Endothelial cell of umbilical vein (primary cell): ENCODE measurements at regions not wholly inside any gene's neighbourhood (a gene's known extent, or its start where the extent isn't known, plus 50 kb on each side); places are given as distances from the start of the nearest gene placed in this dataset.

Experiments used
- BruUV-seq: library from RNA; stranded (reverse); fragments of 400-500 nt; replicated peaks from 2 replicates; lab custom pipeline; 2021; lab: Mats Ljungman, UMichigan
- CTCF ChIA-PET: fragments of 300-600, 350-600 bp; sonication (Branson Sonifier 250); formaldehyde crosslinking; loops from one replicate; lab custom pipeline; 2021; ENCODE audit warnings: antibody characterized with exemption, inconsistent platforms; lab: Charles Lee
- POLR2A ChIA-PET: fragments of 300-600, 350-600 bp; sonication (Branson Sonifier 250); formaldehyde crosslinking; loops from one replicate; lab custom pipeline; 2021; ENCODE audit warnings: antibody characterized with exemption, inconsistent platforms; lab: Charles Lee
- DNase-seq: peaks from one replicate; pipeline ENCODE4 v3.0.0-alpha.2; 2011; ENCODE audit warnings: low read depth, low spot score
- FAIRE-seq: peaks from 2 replicates; lab custom pipeline; 2011; peaks lifted over from hg19 to GRCh38; lab: Jason Lieb, UNC
- H2AFZ ChIP-seq: 2 replicates; pipeline ENCODE4 v1.6.0; 2012; ENCODE audit warnings: low read depth, low read length, control low read depth, inconsistent platforms
- H3K27ac ChIP-seq: 2 replicates; pipeline ENCODE4 v1.5.1; 2011; ENCODE audit warnings: low read depth, mild to moderate bottlenecking, control low read depth, low read length, moderate library complexity; ENCODE audit not compliant: insufficient read depth
- H3K27me3 ChIP-seq, 2 experiments: 2 replicates each; pipeline versions ENCODE4 v1.6.0 to v1.6.1; 2011; ENCODE audit warnings: low read length in 2 of 2, mixed read lengths in 1 of 2; ENCODE audit not compliant: control insufficient read depth in 2 of 2, insufficient read depth in 2 of 2
- H3K36me3 ChIP-seq, 2 experiments: 2 replicates in 1 of 2; 3 replicates in 1 of 2; pipeline ENCODE4 v1.5.1; 2011; ENCODE audit warnings: low read length in 2 of 2, mild to moderate bottlenecking in 1 of 2, moderate library complexity in 1 of 2; ENCODE audit not compliant: control insufficient read depth in 2 of 2, insufficient read depth in 2 of 2; ENCODE audit errors: extremely low read depth in 1 of 2
- H3K4me1 ChIP-seq: 3 replicates; pipeline ENCODE4 v1.5.1; 2011; ENCODE audit warnings: mild to moderate bottlenecking, low read length; ENCODE audit not compliant: control insufficient read depth, insufficient read depth; ENCODE audit errors: extremely low read depth
- H3K4me2 ChIP-seq: 2 replicates; pipeline ENCODE4 v1.6.1; 2011; ENCODE audit warnings: low read length, control low read depth, mixed read lengths; ENCODE audit not compliant: insufficient read depth
- H3K4me3 ChIP-seq, 3 experiments: fragments of 200-600 bp in 1 of 3; sonication (generic), shearing (Covaris generic) in 1 of 3; replicated peaks in 1 of 3; 2 replicates each; pipeline ENCODE4 v1.5.1; 2011 to 2016; ENCODE audit warnings: control low read depth in 3 of 3, low read length in 3 of 3, mild to moderate bottlenecking in 2 of 3, inconsistent platforms in 1 of 3, low read depth in 1 of 3, moderate library complexity in 1 of 3; ENCODE audit not compliant: insufficient read depth in 1 of 3
- H3K79me2 ChIP-seq: 2 replicates; pipeline ENCODE4 v1.6.0; 2012; ENCODE audit warnings: low read length, inconsistent platforms; ENCODE audit not compliant: control insufficient read depth, insufficient read depth
- H3K9ac ChIP-seq: replicated peaks from 2 replicates; pipeline ENCODE3; 2011; ENCODE audit warnings: low read length, control low read depth; ENCODE audit not compliant: insufficient read depth; ENCODE audit errors: extremely low read depth
- H3K9me1 ChIP-seq: replicated peaks from 3 replicates; pipeline ENCODE4 v1.6.0; 2011; ENCODE audit warnings: mild to moderate bottlenecking, low read length; ENCODE audit not compliant: control insufficient read depth, insufficient read depth; ENCODE audit errors: extremely low read depth
- H3K9me3 ChIP-seq: replicated peaks from 2 replicates; pipeline ENCODE4 v1.5.1; 2012; ENCODE audit warnings: low read length, inconsistent platforms; ENCODE audit not compliant: control insufficient read depth, insufficient read depth
- H4K20me1 ChIP-seq: replicated peaks from 2 replicates; pipeline ENCODE3; 2011; ENCODE audit warnings: mild to moderate bottlenecking, low read length; ENCODE audit not compliant: control insufficient read depth, insufficient read depth; ENCODE audit errors: extremely low read depth
- EZH2 ChIP-seq: IDR thresholded peaks from 2 replicates; pipeline ENCODE4 v1.6.1; 2012; ENCODE audit warnings: borderline replicate concordance, low read depth, mild to moderate bottlenecking, moderate library complexity, low read length, inconsistent platforms; ENCODE audit not compliant: severe bottlenecking
- FOS ChIP-seq: IDR thresholded peaks from 2 replicates; pipeline ENCODE4 v1.6.1; 2011; ENCODE audit warnings: mild to moderate bottlenecking, low read length, moderate library complexity, borderline replicate concordance; ENCODE audit not compliant: insufficient read depth
- GATA2 ChIP-seq: IDR thresholded peaks from 2 replicates; pipeline ENCODE4 v1.7.0; 2011; ENCODE audit warnings: low read depth, mild to moderate bottlenecking, moderate library complexity, mixed read lengths, low read length; ENCODE audit not compliant: insufficient read length, insufficient read depth
- JUN ChIP-seq: IDR thresholded peaks from 2 replicates; pipeline ENCODE4 v1.6.1; 2011; ENCODE audit warnings: borderline replicate concordance, low read depth; ENCODE audit not compliant: insufficient read length, insufficient read depth
- MYC ChIP-seq: IDR thresholded peaks from one replicate; pipeline ENCODE4 v1.6.1; 2011; ENCODE audit warnings: mild to moderate bottlenecking, low read depth, low read length
- POLR2A ChIP-seq: IDR thresholded peaks from 2 replicates; pipeline ENCODE4 v1.6.1; 2012; ENCODE audit warnings: low read depth, mild to moderate bottlenecking, control low read depth, low read length
- POLR2AphosphoS5 ChIP-seq: IDR thresholded peaks from 2 replicates; pipeline ENCODE4 v1.6.1; 2012; ENCODE audit warnings: low read depth, mild to moderate bottlenecking, control low read depth, low read length, moderate library complexity; ENCODE audit not compliant: insufficient read depth
- dilution Hi-C: fragments of 300-500 bp; cut with MboI; formaldehyde crosslinking; loops from one replicate; pipeline ENCODE4 v1.15.0; 2019; ENCODE audit warnings: low sequenced_read_pairs; ENCODE audit not compliant: extremely low pct_ligation_motif_present
- intact Hi-C: fragments of 100-400 bp; cut with micrococcal nuclease; formaldehyde crosslinking; loops from one replicate; pipeline ENCODE4 v1.10.0; 2022
- TF ChIP-seq, protein P1 (sequence below), 2 donors: IDR thresholded peaks; 1 replicate in 1 of 2; 2 replicates in 1 of 2; pipeline ENCODE4 v1.5.1; 2011; ENCODE audit warnings: low read length in 2 of 2, mild to moderate bottlenecking in 2 of 2, moderate library complexity in 2 of 2, control low read depth in 1 of 2, inconsistent platforms in 1 of 2, low read depth in 1 of 2; ENCODE audit not compliant: insufficient read depth in 1 of 2; ENCODE audit errors: extremely low read depth in 1 of 2
- TF ChIP-seq, protein P2 (sequence below): IDR thresholded peaks from 2 replicates; pipeline ENCODE4 v1.6.1; 2011; ENCODE audit not compliant: insufficient read depth, insufficient read length

GRCh38 chr5:54637654-54638053 is 120.1 kb downstream of the SNX18 start:
- DNase-seq (no peak), FAIRE-seq (no peak)
- no TSS peak for BruUV-seq
- Histone ChIP-seq H3K27ac (no peak overlapping the region), H2AFZ (no peak overlapping the region), H3K36me3 (no peaks in the 10 kb centered on the region), H4K20me1 (no peaks in the 10 kb centered on the region), H3K27me3 (no peaks in the 10 kb centered on the region), H3K4me2 (no peak overlapping the region), H3K79me2 (no peaks in the 10 kb centered on the region), H3K4me3 (no peak overlapping the region), H3K9me3 (no peaks in the 10 kb centered on the region), H3K4me1 (no peaks in the 10 kb centered on the region), H3K9ac (no peak overlapping the region), H3K9me1 (no peaks in the 10 kb centered on the region)
- intact Hi-C loops (no loop called here), dilution Hi-C loops (no loop called here)
- TF ChIP-seq, protein P1, sequence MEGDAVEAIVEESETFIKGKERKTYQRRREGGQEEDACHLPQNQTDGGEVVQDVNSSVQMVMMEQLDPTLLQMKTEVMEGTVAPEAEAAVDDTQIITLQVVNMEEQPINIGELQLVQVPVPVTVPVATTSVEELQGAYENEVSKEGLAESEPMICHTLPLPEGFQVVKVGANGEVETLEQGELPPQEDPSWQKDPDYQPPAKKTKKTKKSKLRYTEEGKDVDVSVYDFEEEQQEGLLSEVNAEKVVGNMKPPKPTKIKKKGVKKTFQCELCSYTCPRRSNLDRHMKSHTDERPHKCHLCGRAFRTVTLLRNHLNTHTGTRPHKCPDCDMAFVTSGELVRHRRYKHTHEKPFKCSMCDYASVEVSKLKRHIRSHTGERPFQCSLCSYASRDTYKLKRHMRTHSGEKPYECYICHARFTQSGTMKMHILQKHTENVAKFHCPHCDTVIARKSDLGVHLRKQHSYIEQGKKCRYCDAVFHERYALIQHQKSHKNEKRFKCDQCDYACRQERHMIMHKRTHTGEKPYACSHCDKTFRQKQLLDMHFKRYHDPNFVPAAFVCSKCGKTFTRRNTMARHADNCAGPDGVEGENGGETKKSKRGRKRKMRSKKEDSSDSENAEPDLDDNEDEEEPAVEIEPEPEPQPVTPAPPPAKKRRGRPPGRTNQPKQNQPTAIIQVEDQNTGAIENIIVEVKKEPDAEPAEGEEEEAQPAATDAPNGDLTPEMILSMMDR (IDR thresholded peaks at IDR 0.05; ENCODE audit: extremely low read depth in 1 of 2, insufficient read depth in 1 of 2, low read depth in 1 of 2, low read length in 2 of 2) = no peak
- TF ChIP-seq POLR2A (no peak), GATA2 (no peak), EZH2 (no peak), JUN (no peak), MYC (no peak), POLR2AphosphoS5 (no peak), FOS (no peak)
- TF ChIP-seq, protein P2, sequence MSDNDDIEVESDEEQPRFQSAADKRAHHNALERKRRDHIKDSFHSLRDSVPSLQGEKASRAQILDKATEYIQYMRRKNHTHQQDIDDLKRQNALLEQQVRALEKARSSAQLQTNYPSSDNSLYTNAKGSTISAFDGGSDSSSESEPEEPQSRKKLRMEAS = no peak
- CTCF ChIA-PET = interaction anchor here (1.0 kb wide), 1 partner anchor 9 kb away, joined by 3 read pairs; no protein-coding TSS in a partner anchor
- POLR2A ChIA-PET = interaction anchor here (0.7 kb wide), 1 partner anchor 148 kb away, joined by 3 read pairs; no protein-coding TSS in a partner anchor
